NCI-H510A treated with DMSO at 0.1 percent for 48 hours (cell line): ENCODE measurements at regions not wholly inside any gene's neighbourhood (a gene's known extent, or its start where the extent isn't known, plus 50 kb on each side); places are given as distances from the start of the nearest gene placed in this dataset.
"Not testable (repeated sequence)": the region's sequence is repeated elsewhere in the genome, so short reads cannot be mapped to it uniquely, and the experiment has no call there.

Source experiments
- DNase-seq: peaks from one replicate; lab custom pipeline; 2025; lab: John Stamatoyannopoulos, UW

- no peak for DNase-seq
These were observed 94.1 kb upstream of the SRD5A3 start for GRCh38 chr4:55251896-55252295.

- no peak for DNase-seq
These were observed 92.0 kb upstream of the SRD5A3 start for GRCh38 chr4:55253948-55254593.

GRCh38 chr4:55255179-55255578, 90.9 kb upstream of the SRD5A3 start:
- no peak for DNase-seq

DNA sequence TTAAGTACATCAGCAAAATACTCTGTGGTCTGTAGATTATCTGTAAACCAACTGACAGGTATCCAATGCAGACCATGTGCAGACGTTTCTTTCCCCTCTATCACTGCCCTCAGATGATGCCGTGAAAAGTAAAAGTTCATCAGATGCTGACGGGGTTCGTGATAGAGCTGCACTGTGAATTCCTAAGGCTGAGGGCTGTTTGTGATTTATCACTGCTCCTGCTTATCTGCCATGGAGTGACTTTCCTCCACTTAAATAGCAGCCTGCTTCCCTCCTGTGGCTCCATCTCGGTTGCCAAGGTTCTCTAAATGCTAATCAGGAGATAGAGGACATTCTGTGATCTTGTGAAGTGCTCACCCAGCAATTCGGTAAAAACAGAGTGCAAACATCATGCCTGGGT, 89.3 kb upstream of the SRD5A3 start:
- DNase-seq: no peak

DNA sequence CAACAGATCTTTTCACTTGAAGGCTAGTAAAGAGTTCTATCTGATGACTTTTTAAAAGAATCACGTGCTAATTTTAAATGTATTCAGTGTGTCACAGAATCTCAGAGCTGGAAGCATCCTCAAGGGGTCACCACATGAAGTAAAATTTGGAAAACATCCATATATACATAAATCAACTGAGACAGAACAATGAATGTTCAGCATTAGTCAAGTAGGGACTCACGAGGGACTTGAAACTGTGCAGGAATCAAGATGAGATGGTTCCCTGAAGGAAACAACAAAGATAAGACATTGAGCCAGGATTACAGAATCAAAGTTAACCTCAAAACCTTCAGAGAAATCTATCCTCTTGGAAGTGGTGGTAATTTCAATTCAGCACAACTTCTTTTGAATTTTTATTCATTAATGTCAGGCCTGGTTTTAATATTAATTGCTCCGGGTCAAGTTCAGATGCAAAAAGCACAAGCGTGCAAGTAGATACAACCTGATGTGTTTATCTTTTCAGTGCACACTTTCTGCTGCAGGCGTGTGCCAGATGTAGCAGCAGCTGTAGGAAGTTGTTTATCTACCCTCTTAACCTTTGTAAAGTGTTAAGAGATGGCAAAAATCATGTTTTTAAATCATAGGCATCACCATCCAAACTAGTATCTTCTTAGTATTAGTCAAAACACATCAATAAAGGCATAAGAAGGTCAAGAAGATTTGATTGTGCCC, 87.7 kb upstream of the SRD5A3 start:
- DNase-seq: no peak

- DNase-seq: no peak
These were observed 86.7 kb upstream of the SRD5A3 start for GRCh38 chr4:55259294-55259693.

DNA sequence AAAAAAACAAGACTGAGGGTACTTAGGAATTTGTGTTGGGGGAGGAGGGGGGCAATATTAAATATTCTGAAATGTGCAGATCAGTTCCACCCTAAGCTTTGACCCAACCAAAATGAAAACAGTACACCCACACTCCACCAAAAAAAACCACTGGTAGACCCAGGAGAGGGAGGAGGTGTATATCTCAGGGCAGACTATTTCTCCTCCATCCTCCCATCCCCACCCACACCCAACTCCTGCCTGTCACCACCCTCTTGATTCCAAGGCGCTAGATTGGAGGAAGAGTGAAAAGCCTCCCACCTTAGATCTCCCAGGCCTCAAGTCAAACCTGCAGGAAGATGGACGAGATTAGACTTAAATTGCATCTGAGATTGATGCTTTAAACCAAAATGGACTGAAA, 76.6 kb upstream of the SRD5A3 start:
- no peak for DNase-seq

DNA sequence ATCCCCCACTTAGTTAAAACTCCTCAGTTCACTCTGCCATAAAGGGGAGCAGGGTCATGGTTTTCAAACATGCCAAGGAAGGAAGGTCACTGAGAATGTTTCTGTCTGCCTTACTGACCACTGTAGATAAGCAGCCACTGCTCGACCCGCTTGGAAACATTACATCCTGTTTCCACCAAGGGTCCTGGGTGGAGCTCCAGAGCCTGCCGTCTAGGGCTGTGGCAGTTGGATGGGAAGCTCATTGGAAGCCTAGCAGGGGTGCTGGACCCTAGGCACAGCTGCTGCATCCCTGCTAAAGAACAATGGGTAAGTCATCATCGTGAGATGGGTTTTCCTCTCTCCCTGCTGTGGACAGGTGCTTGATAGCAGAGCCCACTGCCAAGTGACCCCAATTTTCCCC, 76.0 kb upstream of the SRD5A3 start:
- no peak for DNase-seq

DNA sequence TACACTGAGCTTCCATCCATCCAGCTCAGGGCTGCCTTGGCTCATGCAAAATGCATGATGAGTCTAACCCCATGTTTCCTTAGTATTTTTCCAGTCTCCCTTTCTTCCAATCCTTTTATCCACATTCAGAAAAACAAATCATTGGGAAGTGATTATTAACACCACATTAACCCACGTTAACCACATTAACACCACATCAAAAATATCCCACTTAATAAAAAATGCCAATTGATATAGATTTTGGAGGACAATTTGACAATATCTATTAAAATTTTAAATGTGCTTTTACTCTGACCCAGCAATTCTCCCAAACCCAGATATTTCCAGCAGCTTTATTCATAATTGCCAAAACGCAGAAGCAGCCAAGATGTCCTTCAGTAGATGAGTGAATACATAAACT, 75.6 kb upstream of the SRD5A3 start:
- DNase-seq: no peak

DNA sequence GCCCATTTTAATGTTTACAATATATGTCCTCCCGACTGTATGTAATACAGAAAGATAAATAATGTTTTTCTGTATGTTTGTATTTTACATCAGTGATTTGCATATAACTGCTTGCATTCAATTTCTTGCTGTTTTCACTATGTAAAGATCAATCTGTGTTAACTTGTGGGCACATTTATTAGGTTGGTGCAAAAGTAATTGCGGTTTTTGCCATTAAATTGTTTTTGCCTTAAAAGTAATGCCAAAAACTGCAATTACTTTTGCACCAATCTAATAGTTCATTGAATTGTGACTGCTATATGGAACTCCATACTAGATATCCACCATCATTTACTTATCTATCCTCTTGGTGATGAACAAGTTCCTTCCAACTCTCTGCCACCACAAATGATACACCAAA, 73.9 kb upstream of the SRD5A3 start:
- no peak for DNase-seq

DNA sequence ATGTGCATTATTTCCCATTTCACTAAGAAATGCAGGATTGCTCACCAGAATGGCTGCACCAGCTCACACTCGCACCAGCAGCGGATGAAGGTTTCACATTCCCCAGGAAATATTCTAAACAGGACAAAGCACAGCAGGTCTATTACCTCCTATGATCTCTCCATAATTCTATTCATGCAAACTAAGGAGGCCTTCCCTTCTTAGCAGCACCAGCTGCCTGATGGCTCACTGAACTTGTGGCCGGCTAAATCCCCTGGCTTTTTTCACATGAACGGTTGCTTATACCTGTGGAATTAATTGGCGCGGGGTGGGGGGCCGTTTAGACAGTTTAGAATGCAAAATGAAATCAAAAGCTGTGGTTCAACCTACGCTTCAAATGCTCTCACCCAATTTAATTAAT, 73.5 kb upstream of the SRD5A3 start:
- no peak for DNase-seq

DNA sequence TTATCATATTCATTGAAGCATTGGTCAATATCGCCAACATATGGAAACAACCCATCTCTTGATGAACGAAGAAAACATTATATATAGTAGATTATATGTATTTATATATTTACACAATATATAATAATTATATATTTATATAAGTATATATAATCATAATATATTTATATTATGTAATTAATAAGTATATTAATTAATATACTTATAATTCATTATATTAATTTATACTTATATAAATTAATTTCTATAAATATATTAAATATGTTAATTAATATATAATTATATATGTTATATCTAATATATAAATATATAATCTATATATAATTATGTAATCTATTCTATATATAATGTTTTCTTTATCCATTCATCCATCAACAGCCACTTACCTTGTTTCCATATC, 69.0 kb upstream of the SRD5A3 start:
- DNase-seq: no peak

GRCh38 chr4:55278316-55278715, 67.7 kb upstream of the SRD5A3 start:
- DNase-seq: no peak

DNA sequence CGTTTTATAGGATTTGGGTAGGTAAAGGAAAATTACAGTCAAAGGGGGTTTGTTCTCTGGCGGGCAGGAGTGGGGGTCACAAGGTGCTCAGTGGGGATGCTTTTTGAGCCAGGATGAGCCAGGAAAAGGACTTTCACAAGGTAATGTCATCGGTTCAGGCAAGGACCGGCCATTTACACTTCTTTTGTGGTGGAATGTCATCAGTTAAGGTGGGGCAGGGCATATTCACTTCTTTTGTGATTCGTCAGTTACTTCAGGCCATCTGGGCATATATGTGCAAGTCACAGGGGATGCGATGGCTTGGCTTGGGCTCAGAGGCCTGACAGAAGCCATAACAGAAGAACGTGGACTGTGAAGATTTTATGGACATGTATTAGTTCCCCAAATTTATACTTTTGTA, 65.6 kb upstream of the SRD5A3 start:
- not testable (repeated sequence) for DNase-seq

DNA sequence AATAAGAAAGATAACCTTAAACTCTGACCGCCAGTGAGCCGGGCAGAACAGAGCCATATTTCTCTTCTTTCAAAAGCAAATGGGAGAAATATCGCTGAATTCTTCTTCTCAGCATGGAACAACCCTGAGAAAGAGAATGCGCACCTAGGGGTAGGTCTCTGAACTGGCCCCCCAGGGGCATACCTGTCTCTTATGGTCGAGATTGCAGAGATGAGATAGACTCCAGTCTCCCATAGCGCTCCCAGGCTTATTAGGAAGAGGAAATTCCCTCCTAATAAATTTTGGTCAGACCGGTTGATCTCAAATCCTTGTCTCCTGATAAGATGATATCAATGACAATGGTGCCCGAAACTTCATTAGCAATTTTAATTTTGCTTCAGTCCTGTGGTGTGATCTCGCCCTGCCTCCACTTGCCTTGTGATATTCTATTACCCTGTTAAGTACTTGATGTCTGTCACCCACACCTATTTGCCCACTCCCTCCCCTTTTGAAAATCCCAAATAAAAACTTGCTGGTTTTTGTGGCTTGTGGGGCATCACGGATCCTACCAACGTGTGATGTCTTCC, 64.8 kb upstream of the SRD5A3 start:
- DNase-seq: not testable (repeated sequence)

DNA sequence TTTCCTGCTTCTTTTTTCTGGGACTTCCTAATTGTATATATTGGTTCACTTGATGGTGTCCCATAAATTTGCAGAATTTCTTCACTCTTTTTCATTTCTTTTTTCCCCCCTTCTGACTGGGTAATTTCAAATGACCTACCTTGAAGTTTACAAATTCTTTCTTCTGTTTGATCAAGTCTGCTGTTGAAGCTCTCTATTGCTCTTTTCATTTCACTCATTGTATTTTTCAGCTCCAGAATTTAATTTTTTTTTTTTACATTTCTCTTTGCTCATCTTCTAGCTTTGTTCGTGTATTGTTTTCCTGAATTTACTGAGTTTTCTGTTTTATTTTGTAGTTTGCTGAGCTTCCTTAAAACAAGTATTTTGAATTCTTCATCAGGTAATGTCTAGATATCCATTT, 61.7 kb upstream of the SRD5A3 start:
- DNase-seq: no peak

GRCh38 chr4:55291227-55291640, 54.8 kb upstream of the SRD5A3 start:
- no peak for DNase-seq

GRCh38 chr4:55296096-55296495, 49.9 kb upstream of the SRD5A3 start:
- DNase-seq: no peak
